ENCODE measurements at regions not wholly inside any gene's neighbourhood (a gene's known extent, or its start where the extent isn't known, plus 50 kb on each side); places are given as distances from the start of the nearest gene placed in this dataset.

- WGBS, 3 donors: 65 to 81% (median 75%) methylated on average over 1 of the region's 1 CpG
- no peak for DNase-seq
- intact Hi-C loops (cut with DNase I): no loop called here
- Histone ChIP-seq H3K27me3 (no peaks in the 10 kb centered on the region), H3K9me3 (no peaks in the 10 kb centered on the region), H3K4me3 (no peak overlapping the region), H3K36me3 (no peaks in the 10 kb centered on the region), H3K4me1 (ENCODE audit: insufficient read depth) (no peaks in the 10 kb centered on the region), H3K27ac (no peak overlapping the region)
- TF ChIP-seq, protein P1, sequence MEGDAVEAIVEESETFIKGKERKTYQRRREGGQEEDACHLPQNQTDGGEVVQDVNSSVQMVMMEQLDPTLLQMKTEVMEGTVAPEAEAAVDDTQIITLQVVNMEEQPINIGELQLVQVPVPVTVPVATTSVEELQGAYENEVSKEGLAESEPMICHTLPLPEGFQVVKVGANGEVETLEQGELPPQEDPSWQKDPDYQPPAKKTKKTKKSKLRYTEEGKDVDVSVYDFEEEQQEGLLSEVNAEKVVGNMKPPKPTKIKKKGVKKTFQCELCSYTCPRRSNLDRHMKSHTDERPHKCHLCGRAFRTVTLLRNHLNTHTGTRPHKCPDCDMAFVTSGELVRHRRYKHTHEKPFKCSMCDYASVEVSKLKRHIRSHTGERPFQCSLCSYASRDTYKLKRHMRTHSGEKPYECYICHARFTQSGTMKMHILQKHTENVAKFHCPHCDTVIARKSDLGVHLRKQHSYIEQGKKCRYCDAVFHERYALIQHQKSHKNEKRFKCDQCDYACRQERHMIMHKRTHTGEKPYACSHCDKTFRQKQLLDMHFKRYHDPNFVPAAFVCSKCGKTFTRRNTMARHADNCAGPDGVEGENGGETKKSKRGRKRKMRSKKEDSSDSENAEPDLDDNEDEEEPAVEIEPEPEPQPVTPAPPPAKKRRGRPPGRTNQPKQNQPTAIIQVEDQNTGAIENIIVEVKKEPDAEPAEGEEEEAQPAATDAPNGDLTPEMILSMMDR (IDR thresholded peaks at IDR 0.05): no peak
- TF ChIP-seq EP300 (IDR thresholded peaks at IDR 0.05) (no peak), POLR2A (IDR thresholded peaks at IDR 0.05) (no peak)
Observed at GRCh38 chr11:92168936-92169335, 55.7 kb upstream of the FAT3 start.

GRCh38 chr11:92167571-92167970 is 57.0 kb upstream of the FAT3 start:
- no peak overlapping the region for H3K27ac ChIP-seq
- no peaks in the 10 kb centered on the region for H3K27me3 ChIP-seq
- intact Hi-C loops (cut with DNase I): no loop called here
- no peak overlapping the region for H3K4me3 ChIP-seq
- no peaks in the 10 kb centered on the region for H3K9me3 ChIP-seq
- WGBS, 3 donors: 85 to 88% (median 86%) methylated on average over 4 of the region's 4 CpGs
- no peaks in the 10 kb centered on the region for H3K4me1 ChIP-seq (ENCODE audit: insufficient read depth)
- TF ChIP-seq POLR2A (IDR thresholded peaks at IDR 0.05) (no peak), EP300 (IDR thresholded peaks at IDR 0.05) (no peak)
- TF ChIP-seq, protein P1 (IDR thresholded peaks at IDR 0.05): no peak
- H3K36me3 ChIP-seq: no peaks in the 10 kb centered on the region
- DNase-seq: no peak

- no peak overlapping the region for H3K27ac ChIP-seq
- H3K36me3 ChIP-seq: no peaks in the 10 kb centered on the region
- no peak for DNase-seq
- no peaks in the 10 kb centered on the region for H3K9me3 ChIP-seq
- WGBS, 3 donors: 84 to 89% (median 88%) methylated on average over 3 of the region's 3 CpGs
- intact Hi-C loops (cut with DNase I): no loop called here
- no peaks in the 10 kb centered on the region for H3K4me1 ChIP-seq (ENCODE audit: insufficient read depth)
- TF ChIP-seq POLR2A (IDR thresholded peaks at IDR 0.05): no peak
- TF ChIP-seq EP300 (IDR thresholded peaks at IDR 0.05): no peak
- no peaks in the 10 kb centered on the region for H3K27me3 ChIP-seq
- no peak overlapping the region for H3K4me3 ChIP-seq
Observed at GRCh38 chr11:92166335-92166734, 58.3 kb upstream of the FAT3 start.

DNA sequence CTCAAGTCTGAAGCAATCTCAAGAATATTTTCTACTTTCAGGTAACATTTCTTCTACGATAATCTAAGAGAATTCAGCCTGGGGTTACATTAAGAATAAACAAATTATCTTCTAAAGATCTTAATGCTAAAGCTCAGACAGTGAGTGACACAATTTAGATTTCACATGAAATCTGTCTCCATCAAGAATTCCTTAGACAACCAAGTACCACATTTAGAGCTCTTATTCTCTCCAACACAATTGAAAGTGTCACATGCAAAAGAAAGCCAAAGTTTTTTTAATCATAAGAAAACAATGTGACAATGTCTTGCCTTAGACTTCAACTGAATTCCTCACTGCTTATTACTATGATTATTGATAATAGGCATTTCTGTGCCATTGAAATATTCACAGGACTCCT is 60.7 kb upstream of the FAT3 start:
- Histone ChIP-seq H3K4me1 (ENCODE audit: insufficient read depth) (no peaks in the 10 kb centered on the region), H3K27ac (no peak overlapping the region), H3K9me3 (no peaks in the 10 kb centered on the region), H3K4me3 (no peak overlapping the region), H3K27me3 (no peaks in the 10 kb centered on the region), H3K36me3 (no peaks in the 10 kb centered on the region)
- intact Hi-C loops (cut with DNase I): no loop called here
- no peak for DNase-seq
- TF ChIP-seq, protein P1 (IDR thresholded peaks at IDR 0.05): no peak
- WGBS, 3 donors: 81 to 89% (median 87%) methylated on average over 1 of the region's 1 CpG

GRCh38 chr11:92162776-92163175 is 61.8 kb upstream of the FAT3 start:
- intact Hi-C loops (cut with DNase I): no loop called here
- Histone ChIP-seq H3K4me1 (ENCODE audit: insufficient read depth) (no peaks in the 10 kb centered on the region), H3K27ac (no peak overlapping the region), H3K27me3 (no peaks in the 10 kb centered on the region), H3K36me3 (no peaks in the 10 kb centered on the region), H3K9me3 (no peaks in the 10 kb centered on the region), H3K4me3 (no peak overlapping the region)
- WGBS, 3 donors: 17 to 46% (median 18%) methylated on average over 2 of the region's 2 CpGs
- TF ChIP-seq POLR2A (IDR thresholded peaks at IDR 0.05) (no peak), EP300 (IDR thresholded peaks at IDR 0.05) (no peak)
- TF ChIP-seq, protein P1 (IDR thresholded peaks at IDR 0.05): no peak
- no peak for DNase-seq

Data from ovary (tissue), 7 donors.